ENCODE measurements at regions not wholly inside any gene's neighbourhood (a gene's known extent, or its start where the extent isn't known, plus 50 kb on each side); places are given as distances from the start of the nearest gene placed in this dataset.

- H3K27me3 ChIP-seq (ENCODE audit: insufficient read depth, low read length, poor library complexity, severe bottlenecking) = no peaks in the 10 kb centered on the region
- H3K36me3 Mint-ChIP-seq = no peaks in the 10 kb centered on the region
- ChIA-PET POLR2A (no interaction called here), CTCF (no interaction called here)
- no peak overlapping the region for H3K4me3 Mint-ChIP-seq
- no peak for DNase-seq
- H3K4me3 ChIP-seq (ENCODE audit: low read length) = no peak overlapping the region
- no peaks in the 10 kb centered on the region for H3K4me1 Mint-ChIP-seq
- no peaks in the 10 kb centered on the region for H3K36me3 ChIP-seq (ENCODE audit: insufficient read depth, low read length)
- H3K9me3 ChIP-seq (ENCODE audit: low read length) = no peaks in the 10 kb centered on the region
- no peak overlapping the region for H3K27ac ChIP-seq (ENCODE audit: low read depth, low read length)
- H3K4me1 ChIP-seq (ENCODE audit: insufficient read depth, low read length) = no peaks in the 10 kb centered on the region
- H3K9me3 Mint-ChIP-seq = no peaks in the 10 kb centered on the region
- peaks cover 22 to 46% of the 10 kb centered on the region in 2 donors for H3K27me3 Mint-ChIP-seq
- H3K27ac Mint-ChIP-seq = no peak overlapping the region
Measured at GRCh38 chr10:78220781-78221180, 187.1 kb downstream of the RPS24 start.

GRCh38 chr10:78222096-78222790 lies 188.6 kb downstream of the RPS24 start:
- Histone ChIP-seq H3K27ac (ENCODE audit: low read depth, low read length) (no peak overlapping the region), H3K27me3 (ENCODE audit: insufficient read depth, low read length, poor library complexity, severe bottlenecking) (no peaks in the 10 kb centered on the region), H3K4me3 (ENCODE audit: low read length) (no peak overlapping the region), H3K9me3 (ENCODE audit: low read length) (no peaks in the 10 kb centered on the region), H3K36me3 (ENCODE audit: insufficient read depth, low read length) (no peaks in the 10 kb centered on the region), H3K4me1 (ENCODE audit: insufficient read depth, low read length) (no peaks in the 10 kb centered on the region)
- ChIA-PET POLR2A (no interaction called here), CTCF (no interaction called here)
- no peak overlapping the region for H3K27ac Mint-ChIP-seq
- H3K27me3 Mint-ChIP-seq = peaks cover 18 to 45% of the 10 kb centered on the region in 2 donors
- H3K4me3 Mint-ChIP-seq = no peak overlapping the region
- no peaks in the 10 kb centered on the region for H3K9me3 Mint-ChIP-seq
- no peaks in the 10 kb centered on the region for H3K4me1 Mint-ChIP-seq
- H3K36me3 Mint-ChIP-seq = no peaks in the 10 kb centered on the region
- no peak for DNase-seq

- Histone ChIP-seq H3K27me3 (ENCODE audit: insufficient read depth, low read length, poor library complexity, severe bottlenecking) (no peaks in the 10 kb centered on the region), H3K4me1 (ENCODE audit: insufficient read depth, low read length) (no peaks in the 10 kb centered on the region), H3K9me3 (ENCODE audit: low read length) (no peaks in the 10 kb centered on the region), H3K36me3 (ENCODE audit: insufficient read depth, low read length) (no peaks in the 10 kb centered on the region), H3K27ac (ENCODE audit: low read depth, low read length) (no peak overlapping the region), H3K4me3 (ENCODE audit: low read length) (no peak overlapping the region)
- H3K27ac Mint-ChIP-seq = no peak overlapping the region
- ChIA-PET CTCF (interaction anchor here (1.2 kb wide), 1 partner anchor 9 kb away, joined by 3 read pairs; no protein-coding TSS in a partner anchor), POLR2A (no interaction called here)
- peaks cover 20 to 39% of the 10 kb centered on the region in 2 donors for H3K27me3 Mint-ChIP-seq
- H3K36me3 Mint-ChIP-seq = no peaks in the 10 kb centered on the region
- H3K9me3 Mint-ChIP-seq = no peaks in the 10 kb centered on the region
- no peaks in the 10 kb centered on the region for H3K4me1 Mint-ChIP-seq
- H3K4me3 Mint-ChIP-seq = no peak overlapping the region
- no peak for DNase-seq
Measured at GRCh38 chr10:78223088-78223487, 189.4 kb downstream of the RPS24 start.

- Histone ChIP-seq H3K27ac (ENCODE audit: low read depth, low read length) (no peak overlapping the region), H3K27me3 (ENCODE audit: insufficient read depth, low read length, poor library complexity, severe bottlenecking) (no peaks in the 10 kb centered on the region), H3K4me3 (ENCODE audit: low read length) (no peak overlapping the region), H3K9me3 (ENCODE audit: low read length) (no peaks in the 10 kb centered on the region), H3K4me1 (ENCODE audit: insufficient read depth, low read length) (no peaks in the 10 kb centered on the region), H3K36me3 (ENCODE audit: insufficient read depth, low read length) (no peaks in the 10 kb centered on the region)
- Mint-ChIP-seq H3K36me3 (no peaks in the 10 kb centered on the region), H3K4me1 (no peaks in the 10 kb centered on the region), H3K27ac (no peak overlapping the region), H3K27me3 (peaks cover 19 to 36% of the 10 kb centered on the region in 2 donors), H3K9me3 (no peaks in the 10 kb centered on the region), H3K4me3 (no peak overlapping the region)
- DNase-seq = no peak
- POLR2A ChIA-PET = no interaction called here
- CTCF ChIA-PET = no interaction called here
Measured at GRCh38 chr10:78224602-78225001, 190.9 kb downstream of the RPS24 start.

DNA sequence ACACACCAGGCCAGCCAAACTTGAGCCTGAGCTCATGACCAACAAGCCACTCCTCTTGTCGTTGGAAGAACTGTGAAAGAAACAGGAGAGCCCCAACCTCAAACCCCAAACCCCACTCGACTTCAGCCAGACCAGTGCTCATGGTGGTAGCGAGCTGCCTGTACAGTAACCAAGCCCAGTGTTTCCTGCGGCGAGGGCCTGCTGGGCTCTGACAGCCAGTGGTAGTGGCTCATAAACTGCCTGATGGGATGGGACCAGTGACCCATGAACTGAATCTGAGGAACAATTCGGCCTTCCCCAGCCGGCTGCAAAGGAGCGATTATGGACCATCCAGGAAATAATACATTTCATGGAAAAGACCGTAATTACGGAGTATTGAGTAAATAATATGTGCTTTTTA lies 191.9 kb downstream of the RPS24 start:
- H3K27me3 ChIP-seq (ENCODE audit: insufficient read depth, low read length, poor library complexity, severe bottlenecking) = no peaks in the 10 kb centered on the region
- H3K36me3 ChIP-seq (ENCODE audit: insufficient read depth, low read length) = no peaks in the 10 kb centered on the region
- CTCF ChIA-PET = no interaction called here
- Mint-ChIP-seq H3K4me1 (no peaks in the 10 kb centered on the region), H3K27me3 (peaks cover 14 to 27% of the 10 kb centered on the region in 2 donors), H3K36me3 (no peaks in the 10 kb centered on the region), H3K4me3 (no peak overlapping the region), H3K27ac (no peak overlapping the region), H3K9me3 (no peaks in the 10 kb centered on the region)
- H3K27ac ChIP-seq (ENCODE audit: low read depth, low read length) = no peak overlapping the region
- POLR2A ChIA-PET = no interaction called here
- DNase-seq = no peak
- H3K4me1 ChIP-seq (ENCODE audit: insufficient read depth, low read length) = no peaks in the 10 kb centered on the region
- H3K4me3 ChIP-seq (ENCODE audit: low read length) = no peak overlapping the region
- no peaks in the 10 kb centered on the region for H3K9me3 ChIP-seq (ENCODE audit: low read length)

- POLR2A ChIA-PET = no interaction called here
- Histone ChIP-seq H3K27ac (ENCODE audit: low read depth, low read length) (no peak overlapping the region), H3K4me1 (ENCODE audit: insufficient read depth, low read length) (no peaks in the 10 kb centered on the region), H3K27me3 (ENCODE audit: insufficient read depth, low read length, poor library complexity, severe bottlenecking) (no peaks in the 10 kb centered on the region), H3K9me3 (ENCODE audit: low read length) (no peaks in the 10 kb centered on the region), H3K4me3 (ENCODE audit: low read length) (no peak overlapping the region), H3K36me3 (ENCODE audit: insufficient read depth, low read length) (no peaks in the 10 kb centered on the region)
- no peaks in the 10 kb centered on the region for H3K4me1 Mint-ChIP-seq
- H3K9me3 Mint-ChIP-seq = no peaks in the 10 kb centered on the region
- H3K36me3 Mint-ChIP-seq = no peaks in the 10 kb centered on the region
- DNase-seq = no peak
- CTCF ChIA-PET = no interaction called here
- H3K27ac Mint-ChIP-seq = no peak overlapping the region
- peaks cover 14 to 21% of the 10 kb centered on the region in 2 donors for H3K27me3 Mint-ChIP-seq
- H3K4me3 Mint-ChIP-seq = no peak overlapping the region
Measured at GRCh38 chr10:78229489-78229888, 195.8 kb downstream of the RPS24 start.

GRCh38 chr10:78229950-78230675 lies 196.4 kb downstream of the RPS24 start:
- no peaks in the 10 kb centered on the region for H3K36me3 Mint-ChIP-seq

DNA sequence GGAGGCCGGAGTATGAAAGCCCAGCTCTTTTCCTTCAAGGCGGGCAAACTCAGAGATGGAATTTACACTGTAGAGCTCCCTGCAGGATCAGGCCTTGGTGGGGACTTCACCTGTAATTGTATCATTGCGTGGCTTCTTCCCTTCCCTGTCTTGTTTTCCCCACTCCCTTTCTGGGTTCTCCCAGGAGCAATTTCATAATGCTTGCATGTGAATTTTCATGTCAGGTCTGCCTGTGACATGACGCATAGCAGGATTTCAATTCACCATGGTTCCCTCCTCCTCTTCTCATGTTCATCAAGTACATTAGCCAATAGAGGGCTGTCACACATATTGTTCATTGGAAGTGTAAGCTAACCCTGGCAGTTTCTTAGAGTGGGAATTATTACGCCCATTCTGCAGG lies 197.7 kb downstream of the RPS24 start:
- POLR2A ChIA-PET = no interaction called here
- no peak for DNase-seq
- Mint-ChIP-seq H3K4me3 (no peak overlapping the region), H3K36me3 (no peaks in the 10 kb centered on the region), H3K27me3 (peaks cover 15 to 28% of the 10 kb centered on the region in 2 donors), H3K27ac (no peak overlapping the region), H3K9me3 (no peaks in the 10 kb centered on the region), H3K4me1 (no peaks in the 10 kb centered on the region)
- Histone ChIP-seq H3K27ac (ENCODE audit: low read depth, low read length) (no peak overlapping the region), H3K27me3 (ENCODE audit: insufficient read depth, low read length, poor library complexity, severe bottlenecking) (no peaks in the 10 kb centered on the region), H3K36me3 (ENCODE audit: insufficient read depth, low read length) (no peaks in the 10 kb centered on the region), H3K9me3 (ENCODE audit: low read length) (no peaks in the 10 kb centered on the region), H3K4me3 (ENCODE audit: low read length) (no peak overlapping the region), H3K4me1 (ENCODE audit: insufficient read depth, low read length) (no peaks in the 10 kb centered on the region)
- CTCF ChIA-PET = interaction anchor here (1.3 kb wide), 1 partner anchor 8 kb away, joined by 3 read pairs; no protein-coding TSS in a partner anchor

More at GRCh38 chr10:78229950-78230675, 196.4 kb downstream of the RPS24 start:
- no peaks in the 10 kb centered on the region for H3K9me3 ChIP-seq (ENCODE audit: low read length)
- CTCF ChIA-PET = no interaction called here
- peaks cover 15 to 19% of the 10 kb centered on the region in 2 donors for H3K27me3 Mint-ChIP-seq
- H3K27me3 ChIP-seq (ENCODE audit: insufficient read depth, low read length, poor library complexity, severe bottlenecking) = no peaks in the 10 kb centered on the region
- H3K27ac ChIP-seq (ENCODE audit: low read depth, low read length) = no peak overlapping the region
- no peak for DNase-seq
- H3K4me1 Mint-ChIP-seq = no peaks in the 10 kb centered on the region
- no peaks in the 10 kb centered on the region for H3K9me3 Mint-ChIP-seq
- H3K4me3 Mint-ChIP-seq = no peak overlapping the region
- no peaks in the 10 kb centered on the region for H3K4me1 ChIP-seq (ENCODE audit: insufficient read depth, low read length)
- H3K36me3 ChIP-seq (ENCODE audit: insufficient read depth, low read length) = no peaks in the 10 kb centered on the region
- no peak overlapping the region for H3K27ac Mint-ChIP-seq
- POLR2A ChIA-PET = no interaction called here
- H3K4me3 ChIP-seq (ENCODE audit: low read length) = no peak overlapping the region

Data from CD8-positive, alpha-beta memory T cell (primary cell).